ENCODE measurements at regions not wholly inside any gene's neighbourhood (a gene's known extent, or its start where the extent isn't known, plus 50 kb on each side); places are given as distances from the start of the nearest gene placed in this dataset.
"Not testable (repeated sequence)": the region's sequence is repeated elsewhere in the genome, so short reads cannot be mapped to it uniquely, and the experiment has no call there.

GRCh38 chr13:33409673-33410510 is 124.3 kb upstream of the STARD13 start:
- DNase-seq (no peak), ATAC-seq (replicated peaks in 1 of 2) (no peak)
- H3K4me3 Mint-ChIP-seq = no peak overlapping the region
- peaks cover 35% of the 10 kb centered on the region for H3K27me3 Mint-ChIP-seq (ENCODE audit: low read depth)
- H3K4me1 Mint-ChIP-seq (ENCODE audit: low read depth) = no peaks in the 10 kb centered on the region
- H3K9me3 Mint-ChIP-seq = no peaks in the 10 kb centered on the region
- no peaks in the 10 kb centered on the region for H3K36me3 Mint-ChIP-seq (ENCODE audit: insufficient read depth in 2 of 2)
- no peak overlapping the region for H3K27ac Mint-ChIP-seq

DNA sequence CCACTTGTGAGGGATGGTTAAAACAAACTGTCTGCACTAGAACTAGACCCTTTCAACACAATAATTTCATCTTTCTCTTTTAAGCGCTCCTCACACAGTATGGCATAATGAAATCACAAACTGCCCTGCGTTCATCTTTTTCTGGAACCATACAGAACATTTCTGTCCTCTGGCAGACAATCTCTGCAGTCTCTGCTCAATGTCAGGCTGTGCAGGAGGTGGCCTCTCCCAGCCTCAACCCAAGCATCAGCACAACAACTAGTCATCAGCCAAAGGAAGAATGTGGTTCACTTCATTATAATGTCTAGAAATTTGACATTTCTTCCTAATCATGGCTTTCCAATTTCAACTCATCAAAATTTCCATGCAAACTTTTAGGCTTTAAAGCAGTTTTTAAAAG is 125.1 kb upstream of the STARD13 start:
- Mint-ChIP-seq H3K27me3 (ENCODE audit: low read depth) (peaks cover 35% of the 10 kb centered on the region), H3K36me3 (ENCODE audit: insufficient read depth in 2 of 2) (no peaks in the 10 kb centered on the region), H3K4me3 (no peak overlapping the region), H3K4me1 (ENCODE audit: low read depth) (no peaks in the 10 kb centered on the region), H3K9me3 (no peaks in the 10 kb centered on the region), H3K27ac (no peak overlapping the region)
- DNase-seq (no peak), ATAC-seq (replicated peaks in 1 of 2) (no peak)

DNA sequence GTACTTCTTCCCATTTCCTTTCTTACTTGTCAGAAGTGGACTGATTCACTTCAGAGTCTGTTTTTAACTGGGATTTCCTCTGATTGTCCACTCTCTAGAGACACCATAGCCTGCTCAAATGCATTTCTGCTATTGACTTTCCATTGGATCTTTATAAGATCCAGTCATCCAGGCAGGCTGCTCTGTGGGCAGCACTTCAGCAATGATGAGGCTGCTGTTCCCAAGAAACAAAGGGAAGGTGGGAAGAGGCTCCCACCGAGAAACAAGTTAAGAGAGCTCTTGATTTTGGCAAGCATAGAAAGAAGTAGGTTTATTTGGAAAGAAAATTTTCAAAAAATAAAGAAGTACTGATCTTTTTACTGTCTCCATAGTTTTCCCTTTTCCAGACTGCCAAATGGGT is 125.8 kb upstream of the STARD13 start:
- no peak for ATAC-seq (replicated peaks in 1 of 2)
- Mint-ChIP-seq H3K27me3 (ENCODE audit: low read depth) (peaks cover 35% of the 10 kb centered on the region), H3K4me1 (ENCODE audit: low read depth) (no peaks in the 10 kb centered on the region), H3K36me3 (ENCODE audit: insufficient read depth in 2 of 2) (peaks cover 0 to 2% of the 10 kb centered on the region in 2 donors), H3K27ac (no peak overlapping the region), H3K4me3 (no peak overlapping the region), H3K9me3 (no peaks in the 10 kb centered on the region)
- no peak for DNase-seq

- ATAC-seq (replicated peaks in 1 of 2) (no peak), DNase-seq (no peak)
- Mint-ChIP-seq H3K4me3 (no peak overlapping the region), H3K4me1 (ENCODE audit: low read depth) (no peaks in the 10 kb centered on the region), H3K36me3 (ENCODE audit: insufficient read depth in 2 of 2) (peaks cover 0 to 2% of the 10 kb centered on the region in 2 donors), H3K27ac (no peak overlapping the region), H3K27me3 (ENCODE audit: low read depth) (peaks cover 31% of the 10 kb centered on the region), H3K9me3 (peaks cover 2% of the 10 kb centered on the region in 2 donors)
Measured at GRCh38 chr13:33415822-33416221, 130.3 kb upstream of the STARD13 start.

- H3K27me3 Mint-ChIP-seq (ENCODE audit: low read depth); H3K9me3 Mint-ChIP-seq; H3K4me3 Mint-ChIP-seq; DNase-seq; ATAC-seq (replicated peaks in 1 of 2); H3K27ac Mint-ChIP-seq; H3K4me1 Mint-ChIP-seq (ENCODE audit: low read depth); H3K36me3 Mint-ChIP-seq (ENCODE audit: insufficient read depth in 2 of 2): not testable (repeated sequence)
Measured at GRCh38 chr13:33418224-33418953, 132.8 kb upstream of the STARD13 start.

DNA sequence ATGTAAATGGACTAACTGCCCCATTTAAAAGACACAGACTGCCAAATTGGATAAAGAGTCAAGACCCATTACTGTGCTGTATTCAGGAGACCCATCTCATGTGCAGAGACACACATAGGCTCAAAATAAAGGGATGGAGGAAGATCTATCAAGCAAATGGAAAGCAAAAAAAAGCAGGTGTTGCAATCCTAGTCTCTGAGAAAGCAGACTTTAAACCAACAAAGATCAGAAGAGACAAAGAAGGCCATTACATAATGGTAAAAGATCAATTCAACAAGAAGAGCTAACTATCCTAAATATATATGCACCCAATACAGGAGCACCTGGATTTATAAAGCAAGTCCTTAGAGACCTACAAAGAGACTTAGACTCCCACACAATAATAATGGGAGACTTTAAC is 134.6 kb upstream of the STARD13 start:
- H3K27me3 Mint-ChIP-seq (ENCODE audit: low read depth); H3K36me3 Mint-ChIP-seq (ENCODE audit: insufficient read depth in 2 of 2); DNase-seq; H3K4me1 Mint-ChIP-seq (ENCODE audit: low read depth); H3K27ac Mint-ChIP-seq; H3K4me3 Mint-ChIP-seq; H3K9me3 Mint-ChIP-seq; ATAC-seq (replicated peaks in 1 of 2): not testable (repeated sequence)

- Mint-ChIP-seq H3K27me3 (ENCODE audit: low read depth) (peaks cover 6% of the 10 kb centered on the region), H3K4me3 (no peak overlapping the region), H3K27ac (no peak overlapping the region), H3K36me3 (ENCODE audit: insufficient read depth in 2 of 2) (no peaks in the 10 kb centered on the region), H3K9me3 (peaks cover 0 to 1% of the 10 kb centered on the region in 2 donors), H3K4me1 (ENCODE audit: low read depth) (no peaks in the 10 kb centered on the region)
- DNase-seq = no peak
- ATAC-seq (replicated peaks in 1 of 2) = no peak
Measured at GRCh38 chr13:33426131-33426530, 140.6 kb upstream of the STARD13 start.

DNA sequence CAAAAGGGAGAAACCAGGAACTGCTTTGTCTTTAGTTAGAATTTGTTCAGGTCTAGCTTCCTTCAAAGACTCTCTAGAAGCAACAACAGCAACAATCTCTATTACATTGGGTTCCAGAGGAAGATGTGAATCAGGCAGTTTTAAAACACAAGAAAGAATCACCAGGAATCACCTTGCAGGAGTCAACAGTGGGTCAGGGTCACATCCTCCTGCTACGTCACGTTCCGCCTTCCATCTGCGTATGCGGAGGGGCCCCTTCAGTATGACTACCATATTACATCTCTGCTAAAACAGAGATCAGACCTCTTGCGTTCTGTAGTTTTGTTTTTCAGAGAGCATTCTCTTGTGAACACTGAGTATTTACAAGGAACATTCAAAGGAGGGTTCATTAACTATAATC is 147.8 kb upstream of the STARD13 start:
- H3K27me3 Mint-ChIP-seq (ENCODE audit: low read depth) = peaks cover 18% of the 10 kb centered on the region
- H3K9me3 Mint-ChIP-seq = no peaks in the 10 kb centered on the region
- H3K36me3 Mint-ChIP-seq (ENCODE audit: insufficient read depth in 2 of 2) = no peaks in the 10 kb centered on the region
- no peak for ATAC-seq (replicated peaks in 1 of 2)
- no peak overlapping the region for H3K4me3 Mint-ChIP-seq
- no peaks in the 10 kb centered on the region for H3K4me1 Mint-ChIP-seq (ENCODE audit: low read depth)
- DNase-seq = no peak
- no peak overlapping the region for H3K27ac Mint-ChIP-seq

DNA sequence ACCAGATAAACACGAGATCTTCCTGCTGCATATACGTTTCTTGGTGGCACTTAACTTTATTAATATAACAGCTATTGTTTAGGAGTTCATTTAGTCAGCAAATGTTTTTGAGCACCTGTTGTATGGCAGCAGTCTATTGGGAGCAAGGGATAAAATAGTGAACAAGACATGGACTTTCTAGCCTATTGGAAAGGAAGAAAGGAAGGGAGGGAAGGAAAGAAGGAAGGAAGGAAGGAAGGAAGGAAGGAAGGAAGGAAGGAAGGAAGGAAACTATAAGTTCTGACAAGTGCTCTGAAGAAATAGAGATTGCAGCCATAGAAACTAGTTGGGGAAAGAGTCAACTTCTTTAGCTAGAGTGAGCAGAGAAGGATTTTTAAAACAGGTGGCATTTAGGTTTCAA is 149.1 kb upstream of the STARD13 start:
- Mint-ChIP-seq H3K4me3 (no peak overlapping the region), H3K36me3 (ENCODE audit: insufficient read depth in 2 of 2) (no peaks in the 10 kb centered on the region), H3K27ac (no peak overlapping the region), H3K27me3 (ENCODE audit: low read depth) (peaks cover 18% of the 10 kb centered on the region), H3K4me1 (ENCODE audit: low read depth) (no peaks in the 10 kb centered on the region), H3K9me3 (no peaks in the 10 kb centered on the region)
- DNase-seq (no peak), ATAC-seq (replicated peaks in 1 of 2) (no peak)

GRCh38 chr13:33435207-33435606 is 149.7 kb upstream of the STARD13 start:
- Mint-ChIP-seq H3K27me3 (ENCODE audit: low read depth) (peaks cover 18% of the 10 kb centered on the region), H3K4me1 (ENCODE audit: low read depth) (no peaks in the 10 kb centered on the region)
- no peak for ATAC-seq (replicated peaks in 1 of 2)

GRCh38 chr13:33438918-33439317 is 153.4 kb upstream of the STARD13 start:
- H3K27me3 Mint-ChIP-seq (ENCODE audit: low read depth) = peaks cover 12% of the 10 kb centered on the region
- ATAC-seq (replicated peaks in 1 of 2) (no peak), DNase-seq (no peak)
- H3K27ac Mint-ChIP-seq = no peak overlapping the region
- no peaks in the 10 kb centered on the region for H3K9me3 Mint-ChIP-seq
- H3K36me3 Mint-ChIP-seq (ENCODE audit: insufficient read depth in 2 of 2) = no peaks in the 10 kb centered on the region
- H3K4me1 Mint-ChIP-seq (ENCODE audit: low read depth) = no peaks in the 10 kb centered on the region
- H3K4me3 Mint-ChIP-seq = no peak overlapping the region

More at GRCh38 chr13:33435207-33435606, 149.7 kb upstream of the STARD13 start:
- Mint-ChIP-seq H3K27ac (no peak overlapping the region), H3K9me3 (no peaks in the 10 kb centered on the region), H3K4me3 (no peak overlapping the region), H3K36me3 (ENCODE audit: insufficient read depth in 2 of 2) (no peaks in the 10 kb centered on the region)
- DNase-seq = no peak

DNA sequence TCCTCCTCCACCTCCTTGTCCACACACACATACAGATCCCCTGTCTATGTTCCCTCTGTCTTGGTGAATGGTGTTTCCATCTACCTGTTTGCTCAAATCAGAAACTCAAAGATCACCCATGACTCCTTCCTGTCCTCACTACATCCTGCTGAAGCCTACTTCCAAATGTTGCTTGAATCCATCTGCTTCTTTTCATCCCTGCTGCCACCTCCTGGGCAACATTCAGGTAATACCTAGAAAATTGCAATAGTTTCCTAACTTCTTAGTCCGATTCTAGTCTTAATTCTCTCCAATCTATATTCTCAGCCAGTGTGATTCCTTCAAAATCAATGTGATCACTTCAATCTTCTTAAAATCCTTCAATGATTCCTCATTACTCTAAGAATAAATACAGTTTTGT is 155.5 kb upstream of the STARD13 start:
- Mint-ChIP-seq H3K4me3 (no peak overlapping the region), H3K27me3 (ENCODE audit: low read depth) (peaks cover 12% of the 10 kb centered on the region), H3K36me3 (ENCODE audit: insufficient read depth in 2 of 2) (no peaks in the 10 kb centered on the region), H3K27ac (no peak overlapping the region), H3K4me1 (ENCODE audit: low read depth) (no peaks in the 10 kb centered on the region), H3K9me3 (no peaks in the 10 kb centered on the region)
- DNase-seq (no peak), ATAC-seq (replicated peaks in 1 of 2) (no peak)

- ATAC-seq (replicated peaks in 1 of 2) (no peak), DNase-seq (no peak)
- Mint-ChIP-seq H3K36me3 (ENCODE audit: insufficient read depth in 2 of 2) (no peaks in the 10 kb centered on the region), H3K27ac (no peak overlapping the region), H3K4me1 (ENCODE audit: low read depth) (no peaks in the 10 kb centered on the region), H3K27me3 (ENCODE audit: low read depth) (peaks cover 5% of the 10 kb centered on the region), H3K9me3 (no peaks in the 10 kb centered on the region), H3K4me3 (no peak overlapping the region)
Measured at GRCh38 chr13:33445024-33445423, 159.5 kb upstream of the STARD13 start.
